Prostate gland (tissue), 2 donors: ENCODE measurements at regions not wholly inside any gene's neighbourhood (a gene's known extent, or its start where the extent isn't known, plus 50 kb on each side); places are given as distances from the start of the nearest gene placed in this dataset.

ENCODE experiments used
- POLR2A ChIP-seq: fragments of 450-650 bp; IDR thresholded peaks from one replicate; pipeline ENCODE4 v1.6.1; 2016; ENCODE audit warnings: antibody characterized with exemption, mild to moderate bottlenecking
- POLR2AphosphoS5 ChIP-seq: sonication (generic); formaldehyde crosslinking; IDR thresholded peaks from one replicate; pipeline ENCODE4 v1.6.1; 2017; ENCODE audit warnings: antibody characterized with exemption
- TF ChIP-seq, protein P1 (sequence below), 4 experiments: fragments of 200-600 bp in 2 of 4; fragments of 450-650 bp in 2 of 4; sonication (generic) in 2 of 4; IDR thresholded peaks; 1 replicate in 3 of 4; 2 replicates in 1 of 4; pipeline ENCODE4 v1.5.1; 2016 to 2019; ENCODE audit warnings: antibody characterized with exemption in 4 of 4, mild to moderate bottlenecking in 2 of 4, moderate library complexity in 2 of 4

GRCh38 chr9:16026886-16027285 is 474.0 kb downstream of the CCDC171 start:
- TF ChIP-seq, protein P1, sequence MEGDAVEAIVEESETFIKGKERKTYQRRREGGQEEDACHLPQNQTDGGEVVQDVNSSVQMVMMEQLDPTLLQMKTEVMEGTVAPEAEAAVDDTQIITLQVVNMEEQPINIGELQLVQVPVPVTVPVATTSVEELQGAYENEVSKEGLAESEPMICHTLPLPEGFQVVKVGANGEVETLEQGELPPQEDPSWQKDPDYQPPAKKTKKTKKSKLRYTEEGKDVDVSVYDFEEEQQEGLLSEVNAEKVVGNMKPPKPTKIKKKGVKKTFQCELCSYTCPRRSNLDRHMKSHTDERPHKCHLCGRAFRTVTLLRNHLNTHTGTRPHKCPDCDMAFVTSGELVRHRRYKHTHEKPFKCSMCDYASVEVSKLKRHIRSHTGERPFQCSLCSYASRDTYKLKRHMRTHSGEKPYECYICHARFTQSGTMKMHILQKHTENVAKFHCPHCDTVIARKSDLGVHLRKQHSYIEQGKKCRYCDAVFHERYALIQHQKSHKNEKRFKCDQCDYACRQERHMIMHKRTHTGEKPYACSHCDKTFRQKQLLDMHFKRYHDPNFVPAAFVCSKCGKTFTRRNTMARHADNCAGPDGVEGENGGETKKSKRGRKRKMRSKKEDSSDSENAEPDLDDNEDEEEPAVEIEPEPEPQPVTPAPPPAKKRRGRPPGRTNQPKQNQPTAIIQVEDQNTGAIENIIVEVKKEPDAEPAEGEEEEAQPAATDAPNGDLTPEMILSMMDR (IDR thresholded peaks at IDR 0.05), result no peak
- TF ChIP-seq POLR2A (no peak), POLR2AphosphoS5 (no peak)
